ENCODE measurements at regions not wholly inside any gene's neighbourhood (a gene's known extent, or its start where the extent isn't known, plus 50 kb on each side); places are given as distances from the start of the nearest gene placed in this dataset.

DNA sequence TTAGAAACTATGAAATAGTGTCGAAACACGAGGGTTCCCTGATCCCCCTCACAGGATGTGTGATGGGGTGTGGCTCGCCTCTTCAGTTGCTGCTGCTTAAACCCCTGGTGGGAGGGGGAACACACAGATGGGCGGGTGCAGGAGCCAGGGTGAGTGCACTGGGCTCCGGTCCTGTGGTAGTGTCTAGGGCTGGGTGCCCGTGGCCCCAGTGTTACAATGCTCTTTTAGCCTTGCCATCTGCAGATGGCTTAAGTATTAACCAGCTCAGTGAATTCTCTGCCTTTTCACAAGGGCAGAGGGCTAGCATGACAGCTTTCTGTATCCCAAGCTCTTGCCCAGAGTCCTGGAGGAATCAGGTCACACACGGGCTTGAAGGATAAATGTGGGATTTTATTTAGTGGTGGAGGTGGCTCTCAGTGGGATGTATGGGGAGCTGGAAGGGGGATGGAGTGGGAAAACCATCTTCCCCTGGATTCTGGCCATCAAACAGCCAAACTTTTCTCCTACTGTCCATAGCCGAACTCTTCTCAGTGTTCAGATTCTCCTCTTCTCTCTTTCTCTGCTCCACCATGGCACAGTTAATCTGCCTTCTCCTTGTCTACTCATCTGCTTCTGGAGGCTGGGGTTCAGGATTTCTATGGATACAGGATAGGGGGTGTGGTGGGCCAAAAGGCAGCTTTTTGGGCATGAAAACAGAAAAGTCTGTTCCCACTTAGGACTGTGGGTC lies 659.0 kb downstream of the EPM2A start:
- Histone ChIP-seq H3K9ac (ENCODE audit: low read length) (no peak overlapping the region), H3K36me3 (ENCODE audit: insufficient read depth, low read length) (no peaks in the 10 kb centered on the region), H3K27ac (ENCODE audit: low read depth, low read length) (no peak overlapping the region), H3K9me3 (ENCODE audit: low read length) (no peaks in the 10 kb centered on the region), H3K27me3 (ENCODE audit: control insufficient read depth in 1 of 2, insufficient read depth in 2 of 2, low read length in 2 of 2) (no peaks in the 10 kb centered on the region), H3K4me3 (ENCODE audit: low read depth in 1 of 2, low read length in 2 of 2) (no peak overlapping the region), H3K4me1 (ENCODE audit: insufficient read depth, low read length) (no peaks in the 10 kb centered on the region)

DNA sequence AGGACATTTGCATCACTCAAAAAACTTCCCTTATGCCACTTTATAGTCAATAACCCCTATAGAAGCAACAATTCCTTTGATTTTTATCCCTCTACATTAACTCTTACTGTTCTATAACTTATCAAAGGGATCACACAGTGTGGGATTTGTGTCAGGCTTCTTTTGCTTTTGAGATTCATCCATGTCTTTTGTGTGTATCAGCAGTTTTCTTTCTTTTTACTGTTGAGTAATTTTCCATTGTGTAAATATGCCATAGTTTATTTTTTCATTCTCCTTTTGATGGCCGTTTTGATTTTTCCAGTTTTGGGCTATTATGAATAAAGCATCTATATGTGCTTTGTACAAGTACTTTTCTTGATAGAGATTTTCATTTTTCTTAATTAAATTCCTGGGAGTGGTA lies 657.9 kb downstream of the EPM2A start:
- Histone ChIP-seq H3K27me3 (ENCODE audit: control insufficient read depth in 1 of 2, insufficient read depth in 2 of 2, low read length in 2 of 2) (no peaks in the 10 kb centered on the region), H3K9ac (ENCODE audit: low read length) (no peak overlapping the region), H3K4me1 (ENCODE audit: insufficient read depth, low read length) (no peaks in the 10 kb centered on the region), H3K27ac (ENCODE audit: low read depth, low read length) (no peak overlapping the region), H3K9me3 (ENCODE audit: low read length) (no peaks in the 10 kb centered on the region), H3K36me3 (ENCODE audit: insufficient read depth, low read length) (no peaks in the 10 kb centered on the region), H3K4me3 (ENCODE audit: low read depth in 1 of 2, low read length in 2 of 2) (no peak overlapping the region)

DNA sequence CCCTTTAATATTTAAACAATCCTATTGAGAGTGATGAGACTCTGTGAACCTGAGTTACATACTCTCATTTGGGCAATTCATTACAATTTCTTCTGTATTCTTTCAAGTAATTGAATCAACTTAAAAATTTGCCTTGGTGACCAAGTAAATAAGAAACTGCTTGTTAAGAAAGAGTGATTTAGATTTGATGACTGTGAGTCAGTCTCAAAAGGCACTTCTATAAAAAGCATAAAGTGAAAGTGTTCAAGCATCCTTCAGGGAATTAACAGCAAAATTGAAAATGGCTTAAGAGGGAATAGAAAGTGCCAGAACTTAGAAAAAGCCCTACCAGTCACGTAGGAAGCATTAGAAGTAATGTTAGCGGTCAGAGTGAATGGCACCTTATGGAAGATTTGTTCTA lies 654.7 kb downstream of the EPM2A start:
- H3K4me3 ChIP-seq (ENCODE audit: low read depth in 1 of 2, low read length in 2 of 2) = no peak overlapping the region
- no peaks in the 10 kb centered on the region for H3K27me3 ChIP-seq (ENCODE audit: control insufficient read depth in 1 of 2, insufficient read depth in 2 of 2, low read length in 2 of 2)
- no peak overlapping the region for H3K27ac ChIP-seq (ENCODE audit: low read depth, low read length)
- H3K9me3 ChIP-seq (ENCODE audit: low read length) = no peaks in the 10 kb centered on the region
- no peaks in the 10 kb centered on the region for H3K4me1 ChIP-seq (ENCODE audit: insufficient read depth, low read length)
- no peaks in the 10 kb centered on the region for H3K36me3 ChIP-seq (ENCODE audit: insufficient read depth, low read length)
- H3K9ac ChIP-seq (ENCODE audit: low read length) = no peak overlapping the region

DNA sequence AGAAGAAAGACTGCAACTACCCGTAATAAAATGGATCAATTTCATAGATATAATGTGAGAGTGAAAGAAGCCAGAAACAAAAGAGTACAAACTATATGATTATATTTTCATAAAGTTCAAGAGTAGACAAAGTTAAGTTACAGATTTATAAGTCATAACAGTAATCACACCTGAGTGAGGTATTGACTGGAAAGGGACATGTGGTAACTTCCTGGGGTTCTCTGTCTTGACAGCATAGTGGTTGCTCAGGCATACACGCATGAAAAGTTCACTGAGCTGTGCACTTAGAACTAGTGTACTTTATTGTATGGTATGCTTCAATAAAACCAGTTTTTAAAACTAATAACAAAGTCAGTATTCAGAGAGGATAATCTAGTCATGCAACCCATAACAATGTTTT lies 653.6 kb downstream of the EPM2A start:
- H3K27ac ChIP-seq (ENCODE audit: low read depth, low read length) = no peak overlapping the region
- no peaks in the 10 kb centered on the region for H3K27me3 ChIP-seq (ENCODE audit: control insufficient read depth in 1 of 2, insufficient read depth in 2 of 2, low read length in 2 of 2)
- no peaks in the 10 kb centered on the region for H3K9me3 ChIP-seq (ENCODE audit: low read length)
- no peak overlapping the region for H3K9ac ChIP-seq (ENCODE audit: low read length)
- no peaks in the 10 kb centered on the region for H3K4me1 ChIP-seq (ENCODE audit: insufficient read depth, low read length)
- no peak overlapping the region for H3K4me3 ChIP-seq (ENCODE audit: low read depth in 1 of 2, low read length in 2 of 2)
- H3K36me3 ChIP-seq (ENCODE audit: insufficient read depth, low read length) = no peaks in the 10 kb centered on the region

DNA sequence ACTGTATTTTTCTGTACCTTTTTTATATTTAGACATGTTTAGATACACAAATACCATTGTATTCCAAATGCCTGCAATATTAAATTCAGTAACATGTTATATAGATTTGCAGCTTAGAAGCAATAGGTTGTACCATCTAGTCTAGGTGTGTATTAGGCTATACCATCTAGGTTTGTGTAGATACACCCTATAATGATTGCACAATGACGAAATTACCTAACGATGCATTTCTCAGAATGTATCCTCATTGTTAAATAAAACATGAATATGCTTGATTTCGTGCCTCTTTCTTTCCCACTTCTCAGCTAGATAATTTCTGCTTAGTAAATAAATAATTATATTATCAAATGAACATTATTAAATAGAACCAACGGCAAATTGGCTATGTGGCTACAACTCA lies 653.0 kb downstream of the EPM2A start:
- Histone ChIP-seq H3K9me3 (ENCODE audit: low read length) (no peaks in the 10 kb centered on the region), H3K27ac (ENCODE audit: low read depth, low read length) (no peak overlapping the region), H3K4me1 (ENCODE audit: insufficient read depth, low read length) (no peaks in the 10 kb centered on the region), H3K4me3 (ENCODE audit: low read depth in 1 of 2, low read length in 2 of 2) (no peak overlapping the region), H3K36me3 (ENCODE audit: insufficient read depth, low read length) (no peaks in the 10 kb centered on the region), H3K9ac (ENCODE audit: low read length) (no peak overlapping the region), H3K27me3 (ENCODE audit: control insufficient read depth in 1 of 2, insufficient read depth in 2 of 2, low read length in 2 of 2) (no peaks in the 10 kb centered on the region)

DNA sequence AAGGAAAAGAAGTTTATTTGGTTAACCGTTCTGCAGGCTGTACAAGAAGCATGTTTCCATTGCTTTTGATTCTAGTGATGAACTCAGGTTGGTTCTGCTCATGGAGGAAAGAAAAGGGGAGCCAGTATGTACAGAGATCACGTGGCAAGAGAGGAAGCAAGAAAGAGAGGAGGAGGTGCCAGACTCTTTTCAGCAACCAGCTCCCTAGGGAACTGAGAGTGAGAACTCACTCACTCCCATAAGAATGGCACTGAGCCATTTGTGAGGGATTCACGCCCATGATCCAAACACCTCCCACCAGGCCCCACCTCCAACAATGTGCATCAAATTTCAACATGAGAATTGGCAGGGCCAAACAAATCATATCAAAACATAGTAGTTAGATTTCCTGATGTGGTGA lies 649.1 kb downstream of the EPM2A start:
- no peak overlapping the region for H3K9ac ChIP-seq (ENCODE audit: low read length)
- no peaks in the 10 kb centered on the region for H3K4me1 ChIP-seq (ENCODE audit: insufficient read depth, low read length)
- H3K36me3 ChIP-seq (ENCODE audit: insufficient read depth, low read length) = no peaks in the 10 kb centered on the region
- no peak overlapping the region for H3K27ac ChIP-seq (ENCODE audit: low read depth, low read length)
- no peaks in the 10 kb centered on the region for H3K27me3 ChIP-seq (ENCODE audit: control insufficient read depth in 1 of 2, insufficient read depth in 2 of 2, low read length in 2 of 2)
- no peaks in the 10 kb centered on the region for H3K9me3 ChIP-seq (ENCODE audit: low read length)
- no peak overlapping the region for H3K4me3 ChIP-seq (ENCODE audit: low read depth in 1 of 2, low read length in 2 of 2)

DNA sequence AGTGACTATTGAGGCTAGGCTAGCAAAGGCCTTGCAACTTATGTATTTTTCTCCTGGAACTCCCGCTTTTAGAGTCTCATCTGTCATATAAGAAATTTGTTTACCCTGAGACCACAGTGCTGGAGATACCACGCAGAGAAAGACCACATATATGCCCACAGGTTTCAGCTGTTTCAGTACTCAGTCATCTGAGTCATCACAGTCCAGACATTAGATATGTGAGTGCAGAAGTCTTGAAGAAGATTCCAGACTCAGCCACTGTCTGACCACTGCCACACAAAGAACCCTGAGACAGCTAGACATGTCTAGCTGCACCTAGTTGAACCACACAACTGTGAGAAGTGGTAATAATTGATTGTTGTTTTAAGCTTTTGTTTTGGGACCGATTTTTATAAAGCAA lies 648.3 kb downstream of the EPM2A start:
- Histone ChIP-seq H3K27ac (ENCODE audit: low read depth, low read length) (no peak overlapping the region), H3K27me3 (ENCODE audit: control insufficient read depth in 1 of 2, insufficient read depth in 2 of 2, low read length in 2 of 2) (no peaks in the 10 kb centered on the region), H3K9me3 (ENCODE audit: low read length) (no peaks in the 10 kb centered on the region), H3K4me1 (ENCODE audit: insufficient read depth, low read length) (no peaks in the 10 kb centered on the region), H3K9ac (ENCODE audit: low read length) (no peak overlapping the region), H3K36me3 (ENCODE audit: insufficient read depth, low read length) (no peaks in the 10 kb centered on the region), H3K4me3 (ENCODE audit: low read depth in 1 of 2, low read length in 2 of 2) (no peak overlapping the region)

DNA sequence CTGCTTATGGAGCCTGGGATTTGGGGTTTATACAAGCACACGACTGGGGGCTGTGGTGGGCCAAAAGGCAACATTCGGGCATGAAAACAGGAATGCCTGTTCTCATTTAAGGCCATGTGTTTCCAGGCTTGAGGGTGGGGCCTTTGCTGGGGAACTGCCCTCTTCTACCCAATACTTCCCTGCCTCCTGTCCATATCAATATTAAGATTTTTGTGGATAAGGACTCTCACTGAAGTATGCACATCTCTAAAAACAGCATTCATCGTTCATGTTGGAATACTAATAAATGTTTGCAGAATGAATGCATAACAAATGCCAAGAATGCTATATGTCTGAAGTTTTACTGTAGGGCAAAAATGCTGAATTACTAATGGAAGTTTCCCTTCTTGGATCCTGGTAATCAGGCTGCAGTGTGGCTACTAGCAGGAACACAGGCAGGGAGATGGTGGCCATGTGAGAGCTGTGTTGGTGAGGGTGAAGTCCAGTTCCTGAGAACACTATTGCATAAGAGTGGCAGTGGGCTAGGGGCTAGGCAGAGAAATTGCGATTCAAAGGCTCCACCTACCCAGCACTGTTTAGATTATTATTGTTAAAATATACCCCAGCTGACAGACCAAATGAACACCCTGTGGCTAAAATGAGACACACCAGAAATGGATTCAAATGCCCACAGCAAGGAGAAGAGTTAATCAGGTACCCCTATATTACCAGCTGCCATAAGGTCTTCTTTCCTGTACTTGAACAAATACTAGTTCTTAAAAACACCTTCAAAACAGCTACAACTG lies 644.3 kb downstream of the EPM2A start:
- no peak overlapping the region for H3K27ac ChIP-seq (ENCODE audit: low read depth, low read length)
- H3K4me1 ChIP-seq (ENCODE audit: insufficient read depth, low read length) = no peaks in the 10 kb centered on the region
- no peaks in the 10 kb centered on the region for H3K9me3 ChIP-seq (ENCODE audit: low read length)
- H3K9ac ChIP-seq (ENCODE audit: low read length) = no peak overlapping the region
- H3K27me3 ChIP-seq (ENCODE audit: control insufficient read depth in 1 of 2, insufficient read depth in 2 of 2, low read length in 2 of 2) = no peaks in the 10 kb centered on the region
- no peak overlapping the region for H3K4me3 ChIP-seq (ENCODE audit: low read depth in 1 of 2, low read length in 2 of 2)
- H3K36me3 ChIP-seq (ENCODE audit: insufficient read depth, low read length) = no peaks in the 10 kb centered on the region

DNA sequence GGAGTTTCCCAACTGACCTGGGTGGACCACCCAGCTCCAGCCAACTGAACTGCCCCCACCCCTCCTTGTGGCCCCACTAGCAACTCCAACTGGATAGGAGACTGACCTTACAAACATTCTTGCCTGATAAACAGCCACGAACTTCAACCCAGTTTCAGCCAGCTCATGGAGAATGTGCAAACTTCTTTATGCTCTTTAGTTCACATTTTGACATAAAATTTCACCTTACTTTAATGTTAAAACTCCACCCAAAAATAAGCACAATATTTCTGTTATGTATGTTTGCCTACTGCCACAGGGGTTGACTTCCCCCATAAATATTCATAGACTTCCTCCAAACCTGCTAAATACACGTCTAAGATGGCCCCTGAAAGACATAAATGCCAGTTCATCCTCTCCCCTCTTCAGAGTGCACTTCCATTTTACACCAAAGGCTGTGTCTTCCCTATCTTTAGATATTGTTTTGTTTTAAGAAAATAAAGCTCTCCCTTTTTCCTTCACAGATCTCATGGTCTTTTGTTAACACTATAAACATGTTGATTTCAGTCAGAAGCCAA lies 643.7 kb downstream of the EPM2A start:
- Histone ChIP-seq H3K9me3 (ENCODE audit: low read length) (no peaks in the 10 kb centered on the region), H3K4me1 (ENCODE audit: insufficient read depth, low read length) (no peaks in the 10 kb centered on the region), H3K27ac (ENCODE audit: low read depth, low read length) (no peak overlapping the region), H3K36me3 (ENCODE audit: insufficient read depth, low read length) (no peaks in the 10 kb centered on the region), H3K27me3 (ENCODE audit: control insufficient read depth in 1 of 2, insufficient read depth in 2 of 2, low read length in 2 of 2) (no peaks in the 10 kb centered on the region), H3K9ac (ENCODE audit: low read length) (no peak overlapping the region), H3K4me3 (ENCODE audit: low read depth in 1 of 2, low read length in 2 of 2) (no peak overlapping the region)

DNA sequence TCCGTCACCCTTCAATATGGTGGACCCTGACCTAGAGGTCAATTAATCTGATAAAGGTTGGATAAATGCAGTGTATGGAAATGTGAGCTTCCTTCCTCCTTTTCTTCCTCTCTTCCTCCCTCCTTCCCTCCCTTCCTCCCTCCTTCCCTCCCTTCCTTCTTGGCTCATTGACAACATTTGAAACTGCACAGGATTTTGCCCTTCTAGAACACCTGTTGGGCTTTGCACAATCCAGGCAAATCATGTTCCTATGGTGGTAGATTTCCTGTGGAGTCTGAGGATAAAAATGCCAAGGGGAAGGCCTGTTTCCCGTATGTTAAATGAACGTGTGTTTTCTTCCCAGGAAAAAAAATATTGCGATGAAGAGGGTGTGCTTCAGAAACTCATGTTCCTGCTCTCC lies 642.8 kb downstream of the EPM2A start:
- Histone ChIP-seq H3K27ac (ENCODE audit: low read depth, low read length) (no peak overlapping the region), H3K9me3 (ENCODE audit: low read length) (no peaks in the 10 kb centered on the region), H3K4me3 (ENCODE audit: low read depth in 1 of 2, low read length in 2 of 2) (no peak overlapping the region), H3K4me1 (ENCODE audit: insufficient read depth, low read length) (no peaks in the 10 kb centered on the region), H3K36me3 (ENCODE audit: insufficient read depth, low read length) (no peaks in the 10 kb centered on the region), H3K9ac (ENCODE audit: low read length) (no peak overlapping the region), H3K27me3 (ENCODE audit: control insufficient read depth in 1 of 2, insufficient read depth in 2 of 2, low read length in 2 of 2) (no peaks in the 10 kb centered on the region)

DNA sequence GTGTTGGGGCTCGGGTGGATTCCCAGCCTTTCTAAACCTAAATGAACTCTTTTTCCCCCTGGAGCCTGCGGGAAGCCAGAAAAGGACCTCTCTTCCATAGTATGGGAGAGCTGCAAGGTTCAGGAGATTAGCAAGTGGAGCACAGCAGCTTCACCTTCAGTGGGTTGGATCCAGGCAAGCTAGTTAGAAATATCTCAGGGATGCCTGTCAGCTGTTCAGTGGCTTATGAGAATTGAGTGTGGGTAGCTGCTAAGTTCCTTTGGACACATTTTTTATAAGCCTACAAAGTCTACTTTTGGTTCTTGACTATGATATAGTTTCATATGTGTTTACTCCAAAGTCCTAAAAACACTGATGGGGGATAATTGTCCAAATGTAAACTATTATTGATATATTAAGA lies 642.1 kb downstream of the EPM2A start:
- H3K9ac ChIP-seq (ENCODE audit: low read length) = no peak overlapping the region
- no peak overlapping the region for H3K27ac ChIP-seq (ENCODE audit: low read depth, low read length)
- H3K4me3 ChIP-seq (ENCODE audit: low read depth in 1 of 2, low read length in 2 of 2) = no peak overlapping the region
- H3K9me3 ChIP-seq (ENCODE audit: low read length) = no peaks in the 10 kb centered on the region
- H3K27me3 ChIP-seq (ENCODE audit: control insufficient read depth in 1 of 2, insufficient read depth in 2 of 2, low read length in 2 of 2) = no peaks in the 10 kb centered on the region
- H3K4me1 ChIP-seq (ENCODE audit: insufficient read depth, low read length) = no peaks in the 10 kb centered on the region
- no peaks in the 10 kb centered on the region for H3K36me3 ChIP-seq (ENCODE audit: insufficient read depth, low read length)
